ENCODE measurements at regions not wholly inside any gene's neighbourhood (a gene's known extent, or its start where the extent isn't known, plus 50 kb on each side); places are given as distances from the start of the nearest gene placed in this dataset.

DNA sequence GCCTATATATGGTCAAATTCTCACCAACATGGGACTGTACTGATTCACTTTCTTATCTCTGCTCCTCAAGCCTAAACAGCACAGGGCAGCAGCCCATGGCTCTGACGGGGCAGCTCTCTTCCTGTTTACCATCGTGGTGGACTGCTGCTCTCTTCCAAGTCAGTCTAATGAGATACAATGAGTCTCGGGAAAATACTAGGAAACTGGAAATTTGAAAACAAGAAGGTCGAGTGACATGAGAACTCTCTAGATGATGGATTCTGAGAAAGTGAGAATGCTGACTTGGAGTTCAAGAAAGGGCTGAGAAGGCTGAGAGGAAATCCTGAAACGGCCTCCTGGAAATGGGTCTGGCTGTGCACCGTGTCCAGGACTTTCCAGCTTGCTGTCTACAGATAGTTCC is 122.8 kb upstream of the ARGLU1 start:
- no peak overlapping the region for H3K4me3 Mint-ChIP-seq (ENCODE audit: unreplicated experiment)
- H3K4me1 Mint-ChIP-seq (ENCODE audit: low read depth, unreplicated experiment) = no peaks in the 10 kb centered on the region
- Histone ChIP-seq H3K27me3 (ENCODE audit: insufficient read depth, low read length) (no peaks in the 10 kb centered on the region), H3K9ac (ENCODE audit: low read length) (no peak overlapping the region), H4K20me1 (ENCODE audit: insufficient read depth, low read length) (no peaks in the 10 kb centered on the region), H3K36me3 (ENCODE audit: insufficient read depth, low read length) (no peaks in the 10 kb centered on the region), H3K9me3 (ENCODE audit: insufficient read depth, low read depth, low read length) (no peaks in the 10 kb centered on the region), H3K4me1 (ENCODE audit: insufficient read depth, low read length) (no peaks in the 10 kb centered on the region), H3K27ac (ENCODE audit: low read depth, low read length) (no peak overlapping the region), H3K4me2 (ENCODE audit: low read length) (no peak overlapping the region), H2AFZ (ENCODE audit: low read depth, low read length) (no peak overlapping the region), H3K4me3 (ENCODE audit: insufficient read depth, low read depth, low read length) (no peak overlapping the region), H3K79me2 (ENCODE audit: insufficient read depth, low read length) (no peaks in the 10 kb centered on the region)
- H3K36me3 Mint-ChIP-seq (ENCODE audit: low read depth, unreplicated experiment) = no peaks in the 10 kb centered on the region
- H3K9me3 Mint-ChIP-seq (ENCODE audit: unreplicated experiment) = no peaks in the 10 kb centered on the region
- no peaks in the 10 kb centered on the region for H3K27me3 Mint-ChIP-seq (ENCODE audit: low read depth, unreplicated experiment)
- TF ChIP-seq EZH2 (IDR thresholded peaks at IDR 0.05; ENCODE audit: insufficient read depth, low read length) (no peak), CTCF (IDR thresholded peaks at IDR 0.05; ENCODE audit: insufficient read depth, low read depth, low read length) (no peak)
- DNase-seq (ENCODE audit: low read depth) (no peak), FAIRE-seq (no peak)
- H3K27ac Mint-ChIP-seq (ENCODE audit: unreplicated experiment) = no peak overlapping the region

GRCh38 chr13:106689906-106690305 is 122.0 kb upstream of the ARGLU1 start:
- H3K27me3 ChIP-seq (ENCODE audit: insufficient read depth, low read length) = no peaks in the 10 kb centered on the region
- no peak overlapping the region for H3K4me2 ChIP-seq (ENCODE audit: low read length)
- no peaks in the 10 kb centered on the region for H3K36me3 ChIP-seq (ENCODE audit: insufficient read depth, low read length)
- no peaks in the 10 kb centered on the region for H3K9me3 ChIP-seq (ENCODE audit: insufficient read depth, low read depth, low read length)
- no peak overlapping the region for H3K4me3 ChIP-seq (ENCODE audit: insufficient read depth, low read depth, low read length)
- no peaks in the 10 kb centered on the region for H3K79me2 ChIP-seq (ENCODE audit: insufficient read depth, low read length)
- H3K36me3 Mint-ChIP-seq (ENCODE audit: low read depth, unreplicated experiment) = no peaks in the 10 kb centered on the region
- H3K4me1 Mint-ChIP-seq (ENCODE audit: low read depth, unreplicated experiment) = no peaks in the 10 kb centered on the region
- no peaks in the 10 kb centered on the region for H3K9me3 Mint-ChIP-seq (ENCODE audit: unreplicated experiment)
- TF ChIP-seq CTCF (IDR thresholded peaks at IDR 0.05; ENCODE audit: insufficient read depth, low read depth, low read length) (no peak), EZH2 (IDR thresholded peaks at IDR 0.05; ENCODE audit: insufficient read depth, low read length) (no peak)
- H3K27me3 Mint-ChIP-seq (ENCODE audit: low read depth, unreplicated experiment) = no peaks in the 10 kb centered on the region
- H2AFZ ChIP-seq (ENCODE audit: low read depth, low read length) = no peak overlapping the region
- H3K4me1 ChIP-seq (ENCODE audit: insufficient read depth, low read length) = no peaks in the 10 kb centered on the region
- FAIRE-seq = no peak
- no peak overlapping the region for H3K4me3 Mint-ChIP-seq (ENCODE audit: unreplicated experiment)
- H3K27ac Mint-ChIP-seq (ENCODE audit: unreplicated experiment) = no peak overlapping the region
- H3K9ac ChIP-seq (ENCODE audit: low read length) = no peak overlapping the region
- DNase-seq (ENCODE audit: low read depth) = no peak
- no peak overlapping the region for H3K27ac ChIP-seq (ENCODE audit: low read depth, low read length)
- H4K20me1 ChIP-seq (ENCODE audit: insufficient read depth, low read length) = no peaks in the 10 kb centered on the region

- H3K4me3 Mint-ChIP-seq (ENCODE audit: unreplicated experiment) = no peak overlapping the region
- no peak overlapping the region for H3K27ac Mint-ChIP-seq (ENCODE audit: unreplicated experiment)
- TF ChIP-seq CTCF (IDR thresholded peaks at IDR 0.05; ENCODE audit: insufficient read depth, low read depth, low read length) (no peak), EZH2 (IDR thresholded peaks at IDR 0.05; ENCODE audit: insufficient read depth, low read length) (no peak)
Observed at GRCh38 chr13:106688940-106689339, 121.0 kb upstream of the ARGLU1 start.

More at GRCh38 chr13:106688940-106689339, 121.0 kb upstream of the ARGLU1 start:
- Histone ChIP-seq H3K4me2 (ENCODE audit: low read length) (no peak overlapping the region), H4K20me1 (ENCODE audit: insufficient read depth, low read length) (no peaks in the 10 kb centered on the region), H3K4me3 (ENCODE audit: insufficient read depth, low read depth, low read length) (no peak overlapping the region), H3K9ac (ENCODE audit: low read length) (no peak overlapping the region), H3K27me3 (ENCODE audit: insufficient read depth, low read length) (no peaks in the 10 kb centered on the region), H3K27ac (ENCODE audit: low read depth, low read length) (no peak overlapping the region), H3K36me3 (ENCODE audit: insufficient read depth, low read length) (no peaks in the 10 kb centered on the region), H2AFZ (ENCODE audit: low read depth, low read length) (no peak overlapping the region), H3K9me3 (ENCODE audit: insufficient read depth, low read depth, low read length) (no peaks in the 10 kb centered on the region), H3K4me1 (ENCODE audit: insufficient read depth, low read length) (no peaks in the 10 kb centered on the region), H3K79me2 (ENCODE audit: insufficient read depth, low read length) (no peaks in the 10 kb centered on the region)
- Mint-ChIP-seq H3K36me3 (ENCODE audit: low read depth, unreplicated experiment) (no peaks in the 10 kb centered on the region), H3K9me3 (ENCODE audit: unreplicated experiment) (no peaks in the 10 kb centered on the region), H3K4me1 (ENCODE audit: low read depth, unreplicated experiment) (no peaks in the 10 kb centered on the region), H3K27me3 (ENCODE audit: low read depth, unreplicated experiment) (no peaks in the 10 kb centered on the region)
- DNase-seq (ENCODE audit: low read depth) = no peak
- FAIRE-seq = no peak

All from astrocyte (in vitro differentiated cells and primary cell).